Tibial nerve (tissue), 4 donors: ENCODE measurements at regions not wholly inside any gene's neighbourhood (a gene's known extent, or its start where the extent isn't known, plus 50 kb on each side); places are given as distances from the start of the nearest gene placed in this dataset.

Experiments
- DNase-seq, 2 donors: peaks; one replicate each; pipeline ENCODE4 v3.0.0-alpha.2; 2019; ENCODE audit warnings: low spot score in 2 of 2
- H3K27ac ChIP-seq, 4 donors: fragments of 200-600 bp; sonication (generic) in 3 of 4; one replicate each; pipeline ENCODE4 v1.5.1; 2017 to 2019; ENCODE audit warnings: mild to moderate bottlenecking in 1 of 4
- H3K27me3 ChIP-seq, 2 donors: fragments of 200-600 bp; sonication (generic) in 1 of 2; one replicate each; pipeline versions ENCODE4 v1.5.1 to v1.6.0; 2017 to 2019
- H3K36me3 ChIP-seq, 3 donors: fragments of 200-600 bp; sonication (generic); one replicate each; pipeline ENCODE4 v1.5.1; 2018 to 2019
- H3K4me1 ChIP-seq, 4 donors: fragments of 200-600 bp; sonication (generic) in 3 of 4; one replicate each; pipeline ENCODE4 v1.5.1; 2017 to 2019
- H3K4me3 ChIP-seq, 4 donors: fragments of 200-600 bp; sonication (generic) in 3 of 4; one replicate each; pipeline ENCODE4 v1.5.1; 2017 to 2019; ENCODE audit warnings: mild to moderate bottlenecking in 1 of 4, moderate library complexity in 1 of 4
- H3K9me3 ChIP-seq, 4 donors: fragments of 200-600 bp; sonication (generic) in 3 of 4; one replicate each; pipeline ENCODE4 v1.5.1; 2017 to 2019
- CTCF ChIP-seq, 5 experiments: fragments of 200-600 bp in 3 of 5; fragments of 450-650 bp in 2 of 5; sonication (generic) in 3 of 5; IDR thresholded peaks; one replicate each; pipeline ENCODE4 v1.5.1; 2016 to 2019; ENCODE audit warnings: antibody characterized with exemption in 5 of 5, mild to moderate bottlenecking in 3 of 5, moderate library complexity in 2 of 5
- EP300 ChIP-seq, 2 donors: sonication (generic); formaldehyde crosslinking; IDR thresholded peaks; one replicate each; pipeline ENCODE4 v1.6.1; 2017; ENCODE audit warnings: antibody characterized with exemption in 2 of 2, mild to moderate bottlenecking in 1 of 2
- POLR2A ChIP-seq, 2 donors: fragments of 450-650 bp; IDR thresholded peaks; one replicate each; pipeline ENCODE4 v1.6.1; 2017; ENCODE audit warnings: antibody characterized with exemption in 2 of 2, mild to moderate bottlenecking in 2 of 2, moderate library complexity in 2 of 2
- WGBS, 2 donors: methylation state at CpG; one replicate each; pipeline ENCODE4 v1.1.5; 2018; 5-methylcytosine and 5-hydroxymethylcytosine counted together

- no peak overlapping the region for H3K4me3 ChIP-seq
- 65 to 66% methylated on average over 6 of the region's 6 CpGs for WGBS, 2 donors
- TF ChIP-seq POLR2A (IDR thresholded peaks at IDR 0.05) = no peak
- no peak for TF ChIP-seq EP300 (IDR thresholded peaks at IDR 0.05)
- no peak for TF ChIP-seq CTCF (IDR thresholded peaks at IDR 0.05)
- H3K36me3 ChIP-seq = no peaks in the 10 kb centered on the region
- H3K27me3 ChIP-seq = no peaks in the 10 kb centered on the region
- peaks cover 0 to 14% (median 0%) of the 10 kb centered on the region in 4 donors for H3K9me3 ChIP-seq
- DNase-seq = no peak
- no peak overlapping the region for H3K27ac ChIP-seq
- H3K4me1 ChIP-seq = no peaks in the 10 kb centered on the region
These were observed 612.3 kb upstream of the EEF2KMT start for GRCh38 chr16:5709889-5710288.

DNA sequence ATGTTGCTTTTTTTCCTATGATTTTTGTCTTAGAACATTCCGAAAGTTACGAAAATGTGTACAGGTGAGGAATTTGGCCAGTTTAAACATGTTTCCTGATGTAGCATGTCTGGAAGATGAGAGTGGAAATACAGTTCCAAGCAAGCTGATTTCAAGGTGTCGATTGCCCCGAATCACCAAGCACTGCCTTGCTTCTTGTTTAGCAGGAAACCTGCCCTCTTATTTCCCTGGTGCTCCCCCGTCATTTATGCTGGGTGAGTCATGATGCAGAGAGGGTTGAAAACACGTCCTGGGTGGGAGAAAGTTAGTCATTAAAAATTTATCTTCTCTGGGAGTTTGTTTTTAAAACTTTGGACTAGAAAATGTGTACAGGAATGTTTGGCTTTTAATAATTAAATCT lies 608.6 kb upstream of the EEF2KMT start:
- no peak overlapping the region for H3K4me3 ChIP-seq
- no peaks in the 10 kb centered on the region for H3K36me3 ChIP-seq
- no peaks in the 10 kb centered on the region for H3K4me1 ChIP-seq
- TF ChIP-seq EP300 (IDR thresholded peaks at IDR 0.05) = no peak
- TF ChIP-seq POLR2A (IDR thresholded peaks at IDR 0.05) = no peak
- no peak for TF ChIP-seq CTCF (IDR thresholded peaks at IDR 0.05)
- DNase-seq = no peak
- H3K9me3 ChIP-seq = peaks cover 0 to 26% (median 0%) of the 10 kb centered on the region in 4 donors
- no peaks in the 10 kb centered on the region for H3K27me3 ChIP-seq
- H3K27ac ChIP-seq = no peak overlapping the region
- 55 to 57% methylated on average over 6 of the region's 6 CpGs for WGBS, 2 donors

- 58 to 73% methylated on average over 4 of the region's 4 CpGs for WGBS, 2 donors
- no peak for DNase-seq
- Histone ChIP-seq H3K9me3 (peaks cover 0 to 30% (median 0%) of the 10 kb centered on the region in 4 donors), H3K27me3 (no peaks in the 10 kb centered on the region), H3K4me1 (no peaks in the 10 kb centered on the region), H3K27ac (no peak overlapping the region), H3K36me3 (no peaks in the 10 kb centered on the region), H3K4me3 (no peak overlapping the region)
- TF ChIP-seq CTCF (IDR thresholded peaks at IDR 0.05) = no peak
- TF ChIP-seq EP300 (IDR thresholded peaks at IDR 0.05) = no peak
- TF ChIP-seq POLR2A (IDR thresholded peaks at IDR 0.05) = no peak
These were observed 606.7 kb upstream of the EEF2KMT start for GRCh38 chr16:5704271-5704670.

GRCh38 chr16:5693426-5693825 lies 595.8 kb upstream of the EEF2KMT start:
- Histone ChIP-seq H3K36me3 (no peaks in the 10 kb centered on the region), H3K4me1 (no peaks in the 10 kb centered on the region), H3K27me3 (no peaks in the 10 kb centered on the region), H3K27ac (no peak overlapping the region), H3K9me3 (peaks cover 0 to 6% (median 0%) of the 10 kb centered on the region in 4 donors), H3K4me3 (no peak overlapping the region)
- WGBS, 2 donors = 78 to 81% methylated on average over 3 of the region's 3 CpGs
- no peak for DNase-seq
- no peak for TF ChIP-seq POLR2A (IDR thresholded peaks at IDR 0.05)
- TF ChIP-seq EP300 (IDR thresholded peaks at IDR 0.05) = no peak
- TF ChIP-seq CTCF (IDR thresholded peaks at IDR 0.05) = no peak

DNA sequence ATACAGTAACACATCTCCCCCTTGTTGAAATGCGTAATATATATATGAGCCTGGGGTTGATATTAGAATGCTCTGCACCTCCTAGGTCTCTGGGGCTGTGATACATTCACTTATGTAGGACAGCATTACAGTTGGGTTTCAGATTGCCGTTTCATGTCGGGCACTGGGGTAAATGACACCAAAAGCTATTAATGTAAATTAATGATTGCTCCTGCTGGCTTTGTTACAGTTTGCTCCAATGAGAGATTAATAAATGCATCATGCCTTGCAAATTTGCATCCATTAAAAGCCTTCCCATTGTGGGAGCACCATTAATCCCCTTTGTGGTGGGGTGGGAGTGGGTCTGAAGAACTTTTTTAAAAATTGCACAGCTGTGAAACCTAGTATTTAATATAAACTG lies 584.4 kb upstream of the EEF2KMT start:
- no peak for DNase-seq
- no peaks in the 10 kb centered on the region for H3K27me3 ChIP-seq
- no peak for TF ChIP-seq CTCF (IDR thresholded peaks at IDR 0.05)
- TF ChIP-seq POLR2A (IDR thresholded peaks at IDR 0.05) = no peak
- TF ChIP-seq EP300 (IDR thresholded peaks at IDR 0.05) = no peak

More for the DNA sequence above, 584.4 kb upstream of the EEF2KMT start:
- Histone ChIP-seq H3K27ac (no peak overlapping the region), H3K9me3 (no peaks in the 10 kb centered on the region), H3K4me1 (no peaks in the 10 kb centered on the region), H3K4me3 (no peak overlapping the region), H3K36me3 (no peaks in the 10 kb centered on the region)
- WGBS, 2 donors = 91 to 92% methylated on average over 3 of the region's 3 CpGs
